WERI-Rb-1 (cell line): ENCODE measurements at regions not wholly inside any gene's neighbourhood (a gene's known extent, or its start where the extent isn't known, plus 50 kb on each side); places are given as distances from the start of the nearest gene placed in this dataset.

Experiments used
- DNase-seq: peaks from one replicate; pipeline ENCODE4 v3.0.0-alpha.2; 2020
- H3K27ac ChIP-seq: fragments of 250-450 bp; sonication (Bioruptor Pico); 2 replicates; pipeline ENCODE4 v1.5.1; 2020; ENCODE audit warnings: mild to moderate bottlenecking, moderate library complexity
- H3K27me3 ChIP-seq: fragments of 250-450 bp; sonication (Bioruptor Pico); 2 replicates; pipeline ENCODE4 v1.5.1; 2021; ENCODE audit warnings: mild to moderate bottlenecking, low read depth, moderate library complexity; ENCODE audit not compliant: insufficient read depth, severe bottlenecking
- H3K36me3 ChIP-seq: fragments of 250-450 bp; sonication (Bioruptor Pico); 2 replicates; pipeline ENCODE4 v1.5.1; 2020; ENCODE audit warnings: mild to moderate bottlenecking, moderate library complexity
- H3K4me3 ChIP-seq: 2 replicates; pipeline ENCODE4 v1.5.1; 2011; ENCODE audit warnings: low read depth, mild to moderate bottlenecking, control low read depth, low read length
- H3K9me3 ChIP-seq: fragments of 250-450 bp; sonication (Bioruptor Pico); 2 replicates; pipeline ENCODE4 v1.5.1; 2021; ENCODE audit warnings: mild to moderate bottlenecking, moderate library complexity; ENCODE audit not compliant: severe bottlenecking
- CTCF ChIP-seq: IDR thresholded peaks from 2 replicates; pipeline ENCODE4 v1.5.1; 2011; ENCODE audit warnings: low read depth, mild to moderate bottlenecking, control low read depth, inconsistent platforms, low read length

DNA sequence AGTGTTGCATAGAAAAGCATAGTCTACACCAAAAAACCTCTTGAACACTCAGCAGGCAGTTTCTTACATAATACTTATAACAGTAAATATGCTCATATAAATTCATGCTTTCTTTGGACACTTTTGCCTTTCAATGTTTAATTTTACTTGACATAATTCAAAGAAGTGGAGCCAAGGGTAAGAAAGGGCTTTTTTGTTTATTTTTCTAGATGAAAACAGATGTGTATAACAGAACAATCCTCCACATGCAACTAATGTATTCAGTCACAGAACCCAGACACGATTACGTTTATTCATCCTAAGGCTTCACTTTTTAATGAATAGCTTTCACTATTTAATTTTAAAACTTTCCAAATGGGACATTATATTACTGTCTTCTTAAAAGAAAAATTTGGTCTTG, 58.0 kb upstream of the PTPN13 start:
- TF ChIP-seq CTCF = no peak
- Histone ChIP-seq H3K36me3 (no peaks in the 10 kb centered on the region), H3K27me3 (no peaks in the 10 kb centered on the region), H3K27ac (no peak overlapping the region), H3K9me3 (no peaks in the 10 kb centered on the region), H3K4me3 (no peak overlapping the region)
- no peak for DNase-seq

GRCh38 chr4:86542319-86543027, 51.6 kb upstream of the PTPN13 start:
- Histone ChIP-seq H3K9me3 (no peaks in the 10 kb centered on the region), H3K27me3 (no peaks in the 10 kb centered on the region), H3K27ac (no peak overlapping the region), H3K4me3 (no peak overlapping the region), H3K36me3 (no peaks in the 10 kb centered on the region)
- DNase-seq = no peak
- TF ChIP-seq CTCF = no peak

- Histone ChIP-seq H3K27me3 (no peaks in the 10 kb centered on the region), H3K4me3 (no peak overlapping the region), H3K27ac (no peak overlapping the region), H3K9me3 (no peaks in the 10 kb centered on the region), H3K36me3 (no peaks in the 10 kb centered on the region)
- no peak for TF ChIP-seq CTCF
- DNase-seq = no peak
These were observed 51.0 kb upstream of the PTPN13 start for GRCh38 chr4:86543080-86543479.

GRCh38 chr4:86543560-86544309, 50.4 kb upstream of the PTPN13 start:
- Histone ChIP-seq H3K9me3 (no peaks in the 10 kb centered on the region), H3K27me3 (no peaks in the 10 kb centered on the region), H3K27ac (no peak overlapping the region), H3K36me3 (no peaks in the 10 kb centered on the region), H3K4me3 (no peak overlapping the region)
- DNase-seq = no peak
- TF ChIP-seq CTCF = no peak

- H3K36me3 ChIP-seq = no peaks in the 10 kb centered on the region
- H3K27ac ChIP-seq = no peak overlapping the region
- DNase-seq = no peak
- TF ChIP-seq CTCF = no peak
- H3K4me3 ChIP-seq = no peak overlapping the region
- no peaks in the 10 kb centered on the region for H3K27me3 ChIP-seq
- no peaks in the 10 kb centered on the region for H3K9me3 ChIP-seq
These were observed 49.7 kb upstream of the PTPN13 start for GRCh38 chr4:86544310-86544966.
